SK-N-SH treated with all-trans-retinoic acid at 6 μM for 48 hours (cell line): ENCODE measurements at regions not wholly inside any gene's neighbourhood (a gene's known extent, or its start where the extent isn't known, plus 50 kb on each side); places are given as distances from the start of the nearest gene placed in this dataset.
A peak's percentile ranks its signal among the peaks of the same experiment; 100 is the strongest.

Experiments used
- ATAC-seq: fragments of 200-7000 bp; cut with Tn5 transposase; 3 replicates; pipeline ENCODE4 v1.9.1; 2020; ENCODE audit warnings: mild to moderate bottlenecking, moderate library complexity
- ARNTL ChIP-seq: fragments of 450-650 bp; formaldehyde crosslinking; IDR thresholded peaks from 2 replicates; pipeline ENCODE4 v1.5.0; 2020; ENCODE audit warnings: low read depth, mild to moderate bottlenecking, moderate library complexity, borderline replicate concordance
- BACH2 ChIP-seq: fragments of 250-450 bp; sonication (Bioruptor Pico); IDR thresholded peaks from 2 replicates; pipeline ENCODE4 v1.9.0; 2021; ENCODE audit warnings: mild to moderate bottlenecking, borderline replicate concordance
- CSDC2 ChIP-seq: fragments of 250-450 bp; sonication (Bioruptor Pico); IDR thresholded peaks from 2 replicates; pipeline ENCODE4 v1.5.0; 2020; ENCODE audit warnings: mild to moderate bottlenecking, moderate library complexity
- ESRRG ChIP-seq: fragments of 250-450 bp; sonication (Bioruptor Pico); IDR thresholded peaks from 2 replicates; pipeline ENCODE4 v1.6.1; 2021; ENCODE audit warnings: mild to moderate bottlenecking
- GLIS3 ChIP-seq: fragments of 250-450 bp; sonication (Bioruptor Pico); IDR thresholded peaks from 2 replicates; pipeline ENCODE4 v1.5.0; 2020; ENCODE audit warnings: mild to moderate bottlenecking, moderate library complexity
- ISL1 ChIP-seq: fragments of 250-450 bp; sonication (Bioruptor Pico); IDR thresholded peaks from 2 replicates; pipeline ENCODE4 v2.1.2; 2022; ENCODE audit warnings: mild to moderate bottlenecking, moderate library complexity
- OSR1 ChIP-seq: fragments of 250-450 bp; sonication (Bioruptor Pico); IDR thresholded peaks from 2 replicates; pipeline ENCODE4 v1.8.0; 2022; ENCODE audit warnings: moderate library complexity, mild to moderate bottlenecking, inconsistent platforms
- PATZ1 ChIP-seq: fragments of 250-450 bp; sonication (Bioruptor Pico); IDR thresholded peaks from 2 replicates; pipeline ENCODE4 v1.8.0; 2020; ENCODE audit warnings: mild to moderate bottlenecking, moderate library complexity, borderline replicate concordance
- POU6F1 ChIP-seq: fragments of 250-450 bp; sonication (Bioruptor Pico); IDR thresholded peaks from 2 replicates; pipeline ENCODE4 v1.8.0; 2021; ENCODE audit warnings: low read depth, mild to moderate bottlenecking, moderate library complexity, borderline replicate concordance
- PPARA ChIP-seq: fragments of 250-450 bp; sonication (Bioruptor Pico); IDR thresholded peaks from 2 replicates; pipeline ENCODE4 v1.5.0; 2020; ENCODE audit warnings: mild to moderate bottlenecking, borderline replicate concordance
- RARB ChIP-seq: fragments of 250-450 bp; sonication (Bioruptor Pico); IDR thresholded peaks from 2 replicates; pipeline ENCODE4 v1.8.0; 2021; ENCODE audit warnings: mild to moderate bottlenecking, moderate library complexity
- SNAI2 ChIP-seq: fragments of 250-450 bp; sonication (Bioruptor Pico); IDR thresholded peaks from 2 replicates; pipeline ENCODE4 v1.5.0; 2020; ENCODE audit warnings: mild to moderate bottlenecking, moderate library complexity
- TOX ChIP-seq: fragments of 250-450 bp; sonication (Bioruptor Pico); IDR thresholded peaks from 2 replicates; pipeline ENCODE4 v1.8.0; 2021; ENCODE audit warnings: mild to moderate bottlenecking, moderate library complexity, borderline replicate concordance
- TSHZ2 ChIP-seq: fragments of 250-450 bp; sonication (Bioruptor Pico); IDR thresholded peaks from 2 replicates; pipeline ENCODE4 v1.5.0; 2020; ENCODE audit warnings: mild to moderate bottlenecking, moderate library complexity
- ZFP3 ChIP-seq: fragments of 250-450 bp; sonication (Bioruptor Pico); IDR thresholded peaks from 2 replicates; pipeline ENCODE4 v1.5.0; 2020; ENCODE audit warnings: mild to moderate bottlenecking, moderate library complexity
- ZFP30 ChIP-seq: fragments of 450-650 bp; formaldehyde crosslinking; IDR thresholded peaks from 2 replicates; pipeline ENCODE4 v1.5.0; 2022; ENCODE audit warnings: mild to moderate bottlenecking, moderate library complexity
- ZNF565 ChIP-seq: fragments of 450-650 bp; formaldehyde crosslinking; conservative IDR thresholded peaks from 2 replicates; pipeline ENCODE4 v1.5.0; 2020; ENCODE audit warnings: low read depth, mild to moderate bottlenecking, moderate library complexity
- ZNF70 ChIP-seq: fragments of 450-650 bp; formaldehyde crosslinking; IDR thresholded peaks from 2 replicates; pipeline ENCODE4 v1.5.0; 2020; ENCODE audit warnings: mild to moderate bottlenecking, moderate library complexity

- peak; percentile 76 for ATAC-seq
- TF ChIP-seq ARNTL (CRISPR knock-in tag) (no peak), ZFP3 (no peak), POU6F1 (CRISPR knock-in tag) (no peak), OSR1 (CRISPR knock-in tag) (no peak), ZNF70 (CRISPR knock-in tag) (no peak), TOX (CRISPR knock-in tag) (no peak)
Observed at GRCh38 chr9:706606-707459, 134.7 kb upstream of the DMRT1 start.

- TF ChIP-seq TOX (CRISPR knock-in tag), result no peak
- no peak for TF ChIP-seq ZFP30
- TF ChIP-seq RARB (CRISPR knock-in tag), result no peak
- TF ChIP-seq OSR1 (CRISPR knock-in tag), result no peak
- TF ChIP-seq TSHZ2 (CRISPR knock-in tag), result no peak
- no peak for TF ChIP-seq PATZ1 (CRISPR knock-in tag)
- TF ChIP-seq SNAI2 (CRISPR knock-in tag), result no peak
- no peak for TF ChIP-seq ESRRG
- TF ChIP-seq ISL1 (CRISPR knock-in tag), result no peak
- TF ChIP-seq, all 23 proteins: peak for 0
- ATAC-seq, result peak; percentile 50
Observed at GRCh38 chr9:708182-708550, 133.3 kb upstream of the DMRT1 start.

GRCh38 chr9:708551-709432 is 132.7 kb upstream of the DMRT1 start:
- no peak for TF ChIP-seq CSDC2 (CRISPR knock-in tag)
- TF ChIP-seq PPARA (CRISPR knock-in tag), result no peak
- TF ChIP-seq GLIS3 (CRISPR knock-in tag), result no peak
- no peak for TF ChIP-seq ARNTL (CRISPR knock-in tag)
- TF ChIP-seq BACH2 (CRISPR knock-in tag), result no peak
- no peak for TF ChIP-seq ZNF565 (CRISPR knock-in tag)
- TF ChIP-seq ZFP30, result no peak
- TF ChIP-seq POU6F1 (CRISPR knock-in tag), result no peak
- TF ChIP-seq SNAI2 (CRISPR knock-in tag), result no peak
- no peak for TF ChIP-seq ZFP3
- TF ChIP-seq, all 23 proteins: peak for 0
- peak; percentile 13; the same call in 2 of the 3 replicates for ATAC-seq
